ENCODE measurements at regions not wholly inside any gene's neighbourhood (a gene's known extent, or its start where the extent isn't known, plus 50 kb on each side); places are given as distances from the start of the nearest gene placed in this dataset.

GRCh38 chr5:74148321-74148720, 492.2 kb downstream of the ENC1 start:
- TF ChIP-seq CTCF (IDR thresholded peaks at IDR 0.05; ENCODE audit: control extremely low read depth in 1 of 3, insufficient read depth in 1 of 3, low read depth in 1 of 3, low read length in 3 of 3) (no peak), RNF2 (IDR thresholded peaks at IDR 0.05; ENCODE audit: borderline replicate concordance, low read depth, low read length, missing control alignments, poor library complexity, severe bottlenecking) (no peak), ATF3 (IDR thresholded peaks at IDR 0.05; ENCODE audit: insufficient read depth, low read depth, low read length) (no peak), POLR2A (IDR thresholded peaks at IDR 0.05; ENCODE audit: control extremely low read depth in 1 of 2, low read depth in 2 of 2, low read length in 2 of 2) (no peak)
